IMR-90 (cell line): ENCODE measurements at regions not wholly inside any gene's neighbourhood (a gene's known extent, or its start where the extent isn't known, plus 50 kb on each side); places are given as distances from the start of the nearest gene placed in this dataset.

Source experiments
- ATAC-seq: fragments of 200-7000 bp; cut with Tn5 transposase; 2 replicates; pipeline ENCODE4 v1.9.1; 2020; ENCODE audit warnings: low read depth, mild to moderate bottlenecking, moderate library complexity
- BruUV-seq: library from RNA; stranded (reverse); fragments of 400-500 nt; replicated peaks from 2 replicates; lab custom pipeline; 2021; lab: Mats Ljungman, UMichigan
- CTCF ChIA-PET: fragments of 300-600 bp; formaldehyde crosslinking; extraction: SDS; loops from one replicate; lab custom pipeline; 2021; ENCODE audit warnings: antibody characterized with exemption; lab: Yijun Ruan, JAX
- POLR2A ChIA-PET: fragments of 300-600 bp; sonication (Branson Sonifier 250); formaldehyde crosslinking; loops from one replicate; lab custom pipeline; 2022; ENCODE audit warnings: antibody characterized with exemption; ENCODE audit not compliant: unreplicated experiment; lab: Charles Lee
- DNase-seq: peaks from one replicate; pipeline ENCODE4 v3.0.0; 2013
- H2AFZ ChIP-seq: replicated peaks from 2 replicates; pipeline ENCODE3; 2013; ENCODE audit warnings: low read length, mild to moderate bottlenecking; ENCODE audit not compliant: poor library complexity
- H2AK5ac ChIP-seq: 2 replicates; pipeline ENCODE4 v1.6.1; 2013; ENCODE audit warnings: low read depth, low read length, inconsistent platforms
- H2AK9ac ChIP-seq: replicated peaks from 2 replicates; pipeline ENCODE3; 2013; ENCODE audit warnings: mild to moderate bottlenecking, low read depth, low read length, moderate library complexity; ENCODE audit not compliant: poor library complexity
- H2BK120ac ChIP-seq: 2 replicates; pipeline ENCODE4 v1.6.1; 2013; ENCODE audit warnings: low read depth, low read length, inconsistent platforms
- H2BK15ac ChIP-seq: 3 replicates; pipeline ENCODE4 v1.6.1; 2013; ENCODE audit warnings: low read depth, low read length, inconsistent platforms
- H2BK20ac ChIP-seq: 2 replicates; pipeline ENCODE4 v1.6.1; 2013; ENCODE audit warnings: low read depth, mild to moderate bottlenecking, inconsistent platforms, low read length, moderate library complexity
- H2BK5ac ChIP-seq: 2 replicates; pipeline ENCODE4 v1.6.1; 2013; ENCODE audit warnings: mild to moderate bottlenecking, low read depth, low read length, inconsistent platforms; ENCODE audit not compliant: poor library complexity, severe bottlenecking
- H3K14ac ChIP-seq: replicated peaks from 2 replicates; pipeline ENCODE4 v1.6.1; 2013; ENCODE audit warnings: low read depth, low read length, inconsistent platforms
- H3K18ac ChIP-seq: 2 replicates; pipeline ENCODE4 v1.6.1; 2013; ENCODE audit warnings: low read depth, low read length, control low read depth
- H3K23ac ChIP-seq: 2 replicates; pipeline ENCODE4 v1.6.1; 2013; ENCODE audit warnings: low read depth, low read length, inconsistent platforms
- H3K27ac ChIP-seq: 2 replicates; pipeline ENCODE4 v1.5.1; 2013; ENCODE audit warnings: mild to moderate bottlenecking, control low read depth, low read length; ENCODE audit not compliant: insufficient read depth
- H3K27me3 ChIP-seq: 2 replicates; pipeline ENCODE4 v1.6.1; 2013; ENCODE audit warnings: low read length; ENCODE audit not compliant: control insufficient read depth, insufficient read depth
- H3K36me3 ChIP-seq: 2 replicates; pipeline ENCODE4 v1.6.1; 2013; ENCODE audit warnings: low read length, mixed read lengths; ENCODE audit not compliant: control insufficient read depth, insufficient read depth
- H3K4ac ChIP-seq: 2 replicates; pipeline ENCODE4 v1.6.1; 2013; ENCODE audit warnings: low read depth, low read length, inconsistent platforms
- H3K4me1 ChIP-seq: 2 replicates; pipeline ENCODE4 v1.6.1; 2013; ENCODE audit warnings: low read length, mixed read lengths; ENCODE audit not compliant: control insufficient read depth, insufficient read depth
- H3K4me2 ChIP-seq: 2 replicates; pipeline ENCODE4 v1.6.1; 2013; ENCODE audit warnings: low read depth, mild to moderate bottlenecking, control low read depth, low read length, moderate library complexity
- H3K4me3 ChIP-seq: 2 replicates; pipeline ENCODE4 v1.5.1; 2013; ENCODE audit warnings: low read depth, mild to moderate bottlenecking, control low read depth, low read length, moderate library complexity; ENCODE audit not compliant: insufficient read depth
- H3K56ac ChIP-seq: 2 replicates; pipeline ENCODE4 v1.6.1; 2013; ENCODE audit warnings: low read length, inconsistent platforms; ENCODE audit not compliant: insufficient read depth; ENCODE audit errors: extremely low read depth
- H3K79me1 ChIP-seq, 2 experiments: 2 replicates each; pipeline ENCODE4 v1.6.1; 2013; ENCODE audit warnings: low read length in 2 of 2, inconsistent platforms in 1 of 2, low read depth in 1 of 2
- H3K9ac ChIP-seq: 2 replicates; pipeline ENCODE4 v1.6.1; 2013; ENCODE audit warnings: low read depth, low read length, control low read depth
- H3K9me1 ChIP-seq: 2 replicates; pipeline ENCODE4 v1.6.1; 2013; ENCODE audit warnings: low read length, inconsistent platforms; ENCODE audit not compliant: insufficient read depth
- H3K9me3 ChIP-seq: 2 replicates; pipeline ENCODE4 v1.6.1; 2013; ENCODE audit warnings: low read length; ENCODE audit not compliant: control insufficient read depth, insufficient read depth
- H4K20me1 ChIP-seq: 2 replicates; pipeline ENCODE4 v1.6.1; 2013; ENCODE audit warnings: low read length, inconsistent platforms; ENCODE audit not compliant: insufficient read depth
- H4K5ac ChIP-seq: 2 replicates; pipeline ENCODE4 v1.6.1; 2013; ENCODE audit warnings: mild to moderate bottlenecking, low read depth, low read length, control low read depth
- H4K8ac ChIP-seq, 2 experiments: 2 replicates each; pipeline ENCODE4 v1.6.1; 2013; ENCODE audit warnings: low read depth in 2 of 2, low read length in 2 of 2, control low read depth in 1 of 2, inconsistent platforms in 1 of 2
- H4K91ac ChIP-seq: 2 replicates; pipeline ENCODE4 v1.6.1; 2013; ENCODE audit warnings: low read depth, low read length, inconsistent platforms; ENCODE audit not compliant: insufficient read depth
- CEBPB ChIP-seq: IDR thresholded peaks from 2 replicates; pipeline ENCODE4 v1.6.1; 2012; ENCODE audit warnings: low read depth, low read length, improper control_type of control experiment
- RAD21 ChIP-seq: IDR thresholded peaks from 2 replicates; pipeline ENCODE4 v1.6.1; 2012; ENCODE audit warnings: low read length, improper control_type of control experiment
- WGBS, 2 experiments: methylation state at CpG; one replicate each; pipeline versions ENCODE4 v1.1.5 to v1.1.7; 2013; ENCODE audit warnings: missing lambda C conversion rate in 2 of 2; ENCODE audit not compliant: insufficient read length in 1 of 2; ENCODE audit errors: extremely low coverage in 2 of 2; 5-methylcytosine and 5-hydroxymethylcytosine counted together
- dilution Hi-C: fragments of 300-500 bp; cut with HindIII; formaldehyde crosslinking; loops from one replicate; pipeline ENCODE4 v1.14.3; 2018; ENCODE audit warnings: low sequenced_read_pairs; ENCODE audit not compliant: unreplicated experiment
- in situ Hi-C: fragments of 300-500 bp; cut with MboI; formaldehyde crosslinking; loops from 3 replicates; pipeline ENCODE4 v1.14.3; 2019; ENCODE audit warnings: low sequenced_read_pairs, inconsistent platforms, mixed read lengths
- intact Hi-C: fragments of 100-400 bp; cut with micrococcal nuclease; formaldehyde crosslinking; loops from 2 replicates; pipeline ENCODE4 v1.10.0; 2022
- TF ChIP-seq, protein P1 (sequence below): conservative IDR thresholded peaks from 2 replicates; pipeline ENCODE4 v1.5.1; 2012; ENCODE audit warnings: mild to moderate bottlenecking, low read depth, low read length, improper control_type of control experiment

DNA sequence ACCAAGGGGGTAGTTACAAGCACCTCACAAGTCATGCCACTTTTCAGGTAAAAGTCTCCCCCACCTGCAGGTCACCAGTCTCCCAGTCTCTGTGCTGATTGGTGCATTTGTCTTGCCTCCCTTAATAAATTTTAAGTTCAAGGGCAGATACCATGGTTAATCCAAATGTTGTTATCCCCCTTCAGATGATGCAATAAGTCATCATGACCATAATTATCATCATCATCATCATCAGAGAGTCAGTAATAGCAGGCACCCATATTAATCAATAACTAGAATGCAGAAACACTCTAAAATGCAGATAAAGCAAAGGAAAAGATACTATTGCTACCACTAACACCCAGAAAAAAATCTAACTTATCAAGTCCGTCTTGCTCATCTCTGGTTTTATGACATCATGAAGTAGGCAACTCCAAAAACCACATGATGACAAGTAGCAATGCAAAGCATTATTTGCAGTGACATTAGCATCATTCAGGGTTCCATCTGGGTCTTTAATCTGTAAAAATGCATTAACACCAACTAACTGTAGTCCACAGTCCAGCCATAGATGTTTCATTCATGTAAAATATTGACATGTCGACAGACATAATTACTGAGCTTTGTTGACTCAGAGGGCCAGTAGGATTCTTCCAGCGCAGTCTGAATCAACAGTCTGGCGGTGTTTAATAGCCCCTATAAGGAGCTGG lies 492.0 kb upstream of the RUNX1 start:
- H4K5ac ChIP-seq: no peak overlapping the region
- no peak overlapping the region for H2BK5ac ChIP-seq
- H2BK120ac ChIP-seq: no peak overlapping the region
- no peaks in the 10 kb centered on the region; the same call in 1 of the 2 replicates for H3K4me1 ChIP-seq
- no peak overlapping the region for H4K8ac ChIP-seq
- no peaks in the 10 kb centered on the region for H3K9me1 ChIP-seq
- H3K4me3 ChIP-seq: no peak overlapping the region
- POLR2A ChIA-PET: no interaction called here
- no peak overlapping the region for H3K23ac ChIP-seq
- dilution Hi-C loops: no loop called here
- H3K14ac ChIP-seq: no peak overlapping the region
- H3K18ac ChIP-seq: no peak overlapping the region
- ATAC-seq (no peak), DNase-seq (no peak)
- H4K20me1 ChIP-seq: no peaks in the 10 kb centered on the region
- no peaks in the 10 kb centered on the region for H3K9me3 ChIP-seq
- no CpG with 5 or more reads among the region's 4 CpGs for WGBS, 2 experiments
- H3K4ac ChIP-seq: no peak overlapping the region
- no peak overlapping the region for H3K27ac ChIP-seq
- no peak overlapping the region for H3K56ac ChIP-seq
- TF ChIP-seq RAD21 (no peak), CEBPB (peak; percentile 64)
- TF ChIP-seq, protein P1, sequence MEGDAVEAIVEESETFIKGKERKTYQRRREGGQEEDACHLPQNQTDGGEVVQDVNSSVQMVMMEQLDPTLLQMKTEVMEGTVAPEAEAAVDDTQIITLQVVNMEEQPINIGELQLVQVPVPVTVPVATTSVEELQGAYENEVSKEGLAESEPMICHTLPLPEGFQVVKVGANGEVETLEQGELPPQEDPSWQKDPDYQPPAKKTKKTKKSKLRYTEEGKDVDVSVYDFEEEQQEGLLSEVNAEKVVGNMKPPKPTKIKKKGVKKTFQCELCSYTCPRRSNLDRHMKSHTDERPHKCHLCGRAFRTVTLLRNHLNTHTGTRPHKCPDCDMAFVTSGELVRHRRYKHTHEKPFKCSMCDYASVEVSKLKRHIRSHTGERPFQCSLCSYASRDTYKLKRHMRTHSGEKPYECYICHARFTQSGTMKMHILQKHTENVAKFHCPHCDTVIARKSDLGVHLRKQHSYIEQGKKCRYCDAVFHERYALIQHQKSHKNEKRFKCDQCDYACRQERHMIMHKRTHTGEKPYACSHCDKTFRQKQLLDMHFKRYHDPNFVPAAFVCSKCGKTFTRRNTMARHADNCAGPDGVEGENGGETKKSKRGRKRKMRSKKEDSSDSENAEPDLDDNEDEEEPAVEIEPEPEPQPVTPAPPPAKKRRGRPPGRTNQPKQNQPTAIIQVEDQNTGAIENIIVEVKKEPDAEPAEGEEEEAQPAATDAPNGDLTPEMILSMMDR: no peak
- H2AK9ac ChIP-seq: no peak overlapping the region
- no peak overlapping the region for H3K9ac ChIP-seq
- H2AFZ ChIP-seq: no peak overlapping the region
- no TSS peak for BruUV-seq
- no peak overlapping the region for H2AK5ac ChIP-seq
- intact Hi-C loops: no loop called here
- no peak overlapping the region for H2BK20ac ChIP-seq
- H2BK15ac ChIP-seq: no peak overlapping the region
- no peaks in the 10 kb centered on the region for H3K27me3 ChIP-seq
- H3K79me1 ChIP-seq: no peaks in the 10 kb centered on the region
- H4K91ac ChIP-seq: no peak overlapping the region
- CTCF ChIA-PET: no interaction called here
- H3K4me2 ChIP-seq: no peak overlapping the region
- H3K36me3 ChIP-seq: no peaks in the 10 kb centered on the region
- in situ Hi-C loops: no loop called here
